ENCODE measurements at regions not wholly inside any gene's neighbourhood (a gene's known extent, or its start where the extent isn't known, plus 50 kb on each side); places are given as distances from the start of the nearest gene placed in this dataset. TPM values are rescaled to one million over a fixed set of nuclear protein-coding genes. Genes with fewer than 3 reads are reported as not detected.
"Not testable (repeated sequence)": the region's sequence is repeated elsewhere in the genome, so short reads cannot be mapped to it uniquely, and the experiment has no call there.

DNA sequence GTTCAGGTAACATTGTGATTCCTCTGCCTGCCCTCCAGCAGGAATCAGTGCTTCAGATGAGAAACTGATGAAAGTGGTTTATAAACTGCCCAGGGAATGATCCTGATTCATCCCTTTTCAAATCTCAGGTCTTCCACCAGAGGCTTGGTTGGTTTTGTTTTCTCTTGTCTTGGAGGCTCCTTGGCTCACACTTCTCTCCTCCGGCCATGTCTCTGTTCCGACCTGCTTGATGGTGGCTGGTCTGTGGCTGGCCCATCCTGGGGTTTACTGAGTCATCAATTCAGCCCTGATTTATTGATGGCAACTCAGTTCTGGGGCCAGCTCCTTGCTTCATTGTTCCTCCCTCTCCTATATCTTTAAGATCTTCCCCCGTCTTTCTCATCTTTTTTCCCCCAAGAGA is 56.6 kb upstream of the SLC2A1 start:
- DNase-seq (ENCODE audit: low spot score in 2 of 2), result no peak

DNA sequence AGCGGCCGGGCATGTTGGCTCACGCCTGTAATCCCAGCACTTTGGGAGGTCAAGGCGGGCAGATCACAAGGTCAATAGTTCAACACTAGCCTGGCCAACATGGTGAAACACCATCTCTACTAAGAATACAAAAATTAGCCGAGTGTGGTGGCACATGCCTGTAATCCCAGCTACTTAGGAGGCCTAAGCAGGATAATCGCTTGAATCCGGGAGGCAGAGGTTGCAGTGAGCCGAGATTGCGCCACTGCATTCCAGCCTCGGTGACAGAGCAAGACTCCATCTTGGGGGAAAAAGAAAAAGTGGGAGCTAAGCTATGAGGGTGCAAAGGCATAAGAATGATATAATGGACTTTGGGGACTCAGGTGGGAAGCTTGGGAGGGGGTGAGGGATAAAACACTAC is 55.9 kb upstream of the SLC2A1 start:
- not testable (repeated sequence) for DNase-seq (ENCODE audit: low spot score in 2 of 2); FAIRE-seq

More for the DNA sequence above, 56.6 kb upstream of the SLC2A1 start:
- FAIRE-seq, result no peak

DNA sequence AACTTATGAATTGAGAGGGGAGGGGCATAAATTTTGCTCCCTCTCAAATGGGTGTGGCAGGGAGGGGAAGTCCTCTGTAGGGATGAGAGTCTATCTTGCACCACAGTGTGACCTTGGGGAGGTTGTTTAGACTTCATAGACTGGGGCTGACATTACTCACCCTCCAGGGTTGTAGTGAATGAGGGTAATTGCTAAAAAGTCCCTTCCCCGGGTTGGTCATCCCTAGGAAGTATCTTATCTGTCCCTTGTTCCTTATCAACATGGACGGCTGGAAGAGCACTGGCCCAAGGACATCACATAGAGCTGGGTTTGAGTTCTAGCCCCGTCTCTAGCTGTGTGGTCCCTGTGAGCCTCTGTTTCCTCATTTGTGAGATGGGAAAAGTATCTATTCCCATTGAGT is 52.4 kb upstream of the SLC2A1 start:
- DNase-seq (ENCODE audit: low spot score in 2 of 2) (no peak), FAIRE-seq (no peak)

DNA sequence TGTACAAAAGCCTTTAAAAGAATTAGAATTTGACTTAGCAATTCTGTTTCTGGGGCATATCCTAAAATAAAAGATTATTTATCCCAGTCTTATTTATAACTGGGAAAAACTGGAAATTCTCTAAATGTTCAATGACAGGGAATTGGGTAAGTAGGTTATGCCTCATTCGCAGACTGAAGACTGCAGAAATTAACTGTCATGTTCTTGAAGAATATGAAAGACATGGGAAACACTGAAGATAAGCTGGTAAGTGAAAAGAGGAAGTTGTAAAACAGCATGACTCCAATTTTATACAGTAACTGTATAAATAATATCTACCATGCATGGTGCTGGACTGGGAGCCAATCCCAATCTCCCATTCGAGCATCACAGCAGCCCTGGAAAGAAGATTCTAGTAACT is 50.6 kb upstream of the SLC2A1 start:
- FAIRE-seq, result no peak
- DNase-seq (ENCODE audit: low spot score in 2 of 2), result no peak

DNA sequence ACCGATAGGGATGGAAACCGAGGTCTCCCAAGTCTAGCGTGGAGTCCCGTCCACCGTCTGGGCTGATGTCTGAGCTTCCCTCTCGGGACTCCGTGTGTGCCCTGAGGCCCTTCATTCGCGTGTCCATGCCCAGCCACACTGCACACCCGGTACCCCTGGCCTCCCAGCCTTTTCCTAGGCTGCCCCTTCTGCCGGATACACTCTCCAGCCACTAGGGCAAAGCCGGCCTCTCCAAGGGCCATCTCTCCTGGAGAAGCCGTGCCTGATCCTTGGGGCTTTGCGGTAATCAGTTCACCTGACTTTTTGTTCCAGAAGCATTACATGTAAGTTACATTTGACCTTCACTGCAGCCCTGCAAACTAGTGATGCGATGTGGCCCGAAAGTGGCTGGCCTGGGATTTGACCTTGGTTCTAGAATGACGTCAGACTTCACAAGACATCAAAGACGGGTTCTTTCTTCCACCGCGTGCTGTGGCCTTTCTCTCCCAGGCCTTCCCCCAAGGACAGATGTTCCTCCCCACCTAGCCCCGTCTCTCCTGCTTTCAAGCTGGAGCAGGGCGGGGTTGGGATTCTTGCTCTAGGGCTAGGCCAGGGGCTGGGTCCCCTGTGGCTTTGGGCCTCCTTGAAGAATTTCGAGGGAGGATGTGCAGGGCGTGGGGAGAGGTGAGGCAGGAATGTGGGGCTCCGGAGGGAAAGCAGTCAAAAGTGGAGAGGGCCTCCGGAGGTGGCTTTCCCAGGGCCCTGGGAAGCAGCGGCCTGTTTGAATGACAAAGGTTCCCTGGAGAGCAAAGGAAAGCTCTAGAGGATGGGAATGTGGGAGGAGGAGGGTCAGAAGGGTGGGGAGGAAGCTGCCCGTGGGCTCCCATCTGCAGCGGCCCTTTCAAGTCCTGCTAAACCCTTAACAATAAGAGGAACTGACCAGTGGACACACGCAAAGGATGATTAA is 49.7 kb upstream of the SLC2A1 start:
- FAIRE-seq, result no peak
- DNase-seq (ENCODE audit: low spot score in 2 of 2), result peak; percentile 24 to 26

Small RNAs in the stretch of these regions (small RNA-seq; reads per million reads assigned to genes)
- not detected for gene RF00026

All from frontal cortex (tissue), 4 donors.